PC-9 (cell line): ENCODE measurements at regions not wholly inside any gene's neighbourhood (a gene's known extent, or its start where the extent isn't known, plus 50 kb on each side); places are given as distances from the start of the nearest gene placed in this dataset.

ENCODE experiments used
- CTCF ChIP-seq: fragments of 200-600 bp; sonication (generic); conservative IDR thresholded peaks from 2 replicates; pipeline ENCODE4 v1.6.1; 2017; ENCODE audit warnings: mixed run types, antibody characterized with exemption, mild to moderate bottlenecking, moderate library complexity
- EZH2 ChIP-seq: fragments of 200-600 bp; sonication (generic); IDR thresholded peaks from 2 replicates; pipeline ENCODE4 v1.8.0; 2017; ENCODE audit warnings: antibody characterized with exemption, low read depth

- no peak for TF ChIP-seq CTCF
- no peak for TF ChIP-seq EZH2
Observed at GRCh38 chr21:33155005-33155404, 74.7 kb upstream of the IFNAR2 start.
